Spleen (tissue), 11 donors: ENCODE measurements at regions not wholly inside any gene's neighbourhood (a gene's known extent, or its start where the extent isn't known, plus 50 kb on each side); places are given as distances from the start of the nearest gene placed in this dataset.
A peak's percentile ranks its signal among the peaks of the same experiment; 100 is the strongest.

ENCODE experiments used
- DNase-seq: peaks from one replicate; pipeline ENCODE4 v3.0.0-alpha.2; 2020
- H3K27ac ChIP-seq, 8 donors: fragments of 200-600 bp; sonication (generic) in 7 of 8; 1 replicate in 4 of 8; 2 replicates in 4 of 8; pipeline versions ENCODE4 v1.5.0 to v1.8.0; 2016 to 2021; ENCODE audit warnings: inconsistent platforms in 4 of 8, mild to moderate bottlenecking in 4 of 8, moderate library complexity in 1 of 8
- H3K27me3 ChIP-seq, 7 donors: fragments of 200-600 bp; sonication (generic) in 6 of 7; replicated peaks in 1 of 7; 1 replicate in 4 of 7; 2 replicates in 3 of 7; pipeline versions ENCODE4 v1.5.0 to v1.8.0; 2016 to 2021; ENCODE audit warnings: inconsistent platforms in 3 of 7, mild to moderate bottlenecking in 1 of 7
- H3K36me3 ChIP-seq, 6 donors: fragments of 200-600 bp; sonication (generic) in 5 of 6; 1 replicate in 4 of 6; 2 replicates in 2 of 6; pipeline versions ENCODE4 v1.5.0 to v1.8.0; 2016 to 2021; ENCODE audit warnings: inconsistent platforms in 2 of 6
- H3K4me1 ChIP-seq, 6 donors: fragments of 200-600 bp; sonication (generic) in 5 of 6; 1 replicate in 3 of 6; 2 replicates in 3 of 6; pipeline versions ENCODE4 v1.5.0 to v1.8.0; 2016 to 2021; ENCODE audit warnings: inconsistent platforms in 3 of 6
- H3K4me3 ChIP-seq, 8 donors: fragments of 200-600 bp; sonication (generic) in 7 of 8; 1 replicate in 4 of 8; 2 replicates in 4 of 8; pipeline versions ENCODE4 v1.5.0 to v1.8.0; 2016 to 2021; ENCODE audit warnings: inconsistent platforms in 4 of 8, mild to moderate bottlenecking in 4 of 8, moderate library complexity in 2 of 8
- H3K9me3 ChIP-seq, 8 donors: fragments of 200-600 bp; sonication (generic) in 7 of 8; 1 replicate in 4 of 8; 2 replicates in 4 of 8; pipeline versions ENCODE4 v1.5.0 to v1.8.0; 2016 to 2021; ENCODE audit warnings: inconsistent platforms in 4 of 8
- CTCF ChIP-seq, 11 experiments: fragments of 200-600 bp in 7 of 11; fragments of 450-650 bp in 4 of 11; sonication (generic) in 4 of 11; IDR thresholded peaks in 8 of 11; conservative IDR thresholded peaks in 3 of 11; 1 replicate in 7 of 11; 2 replicates in 4 of 11; pipeline versions ENCODE4 v1.4.0 to v1.8.0; 2016 to 2021; ENCODE audit warnings: antibody characterized with exemption in 11 of 11, inconsistent platforms in 4 of 11, mild to moderate bottlenecking in 1 of 11
- POLR2A ChIP-seq, 3 donors: fragments of 450-650 bp; IDR thresholded peaks; one replicate each; pipeline ENCODE4 v1.5.1; 2017; ENCODE audit warnings: antibody characterized with exemption in 3 of 3, mild to moderate bottlenecking in 1 of 3
- POLR2AphosphoS5 ChIP-seq, 3 donors: sonication (generic); formaldehyde crosslinking; IDR thresholded peaks; one replicate each; pipeline ENCODE4 v1.5.1; 2017; ENCODE audit warnings: antibody characterized with exemption in 3 of 3
- WGBS, 5 donors: extraction: QIAGEN DNeasy Blood & Tissue Kit in 3 of 5; methylation state at CpG; one replicate each; pipeline versions ENCODE4 v1.1.5 to v1.1.7; 2013 to 2018; 5-methylcytosine and 5-hydroxymethylcytosine counted together
- intact Hi-C: fragments of 100-400 bp; cut with DNase I; formaldehyde crosslinking; loops from one replicate; pipeline ENCODE4 v1.15.0; 2023; ENCODE audit warnings: low total_unique reads
- donor health status: healthy with polysubstance abuse.
- donor health status: DM: no; HTN: no; CAD: no; lungs with moderate emphysema.
- donor health status: DM: no; HTN: no; CAD: no.
- donor health status: Bipolar disorder and iron deficiency.
- donor health status: healthy.
- donor health status: DM: no; HTN: no; CAD: no.
- donor health status: DM: yes; HTN: yes; CAD: no.

- Histone ChIP-seq H3K36me3 (no peaks in the 10 kb centered on the region), H3K4me3 (no peak overlapping the region), H3K4me1 (no peaks in the 10 kb centered on the region), H3K27ac (no peak overlapping the region), H3K9me3 (peaks cover 0 to 9% (median 7%) of the 10 kb centered on the region in 8 donors), H3K27me3 (no peaks in the 10 kb centered on the region)
- intact Hi-C loops, result no loop called here
- TF ChIP-seq POLR2A (IDR thresholded peaks at IDR 0.05), result no peak
- TF ChIP-seq CTCF (IDR thresholded peaks at IDR 0.05 in 8 of 11, conservative IDR thresholded peaks at IDR 0.05 in 3 of 11), result no peak
- TF ChIP-seq POLR2AphosphoS5 (IDR thresholded peaks at IDR 0.05), result no peak
- no peak for DNase-seq
- WGBS, 5 donors, result 89 to 98% (median 95%) methylated on average over 20 of the region's 20 CpGs
Measured at GRCh38 chr10:89829262-89829886, 128.0 kb downstream of the KIF20B start.

- H3K27ac ChIP-seq, result no peak overlapping the region
- WGBS, 5 donors, result 74 to 88% (median 80%) methylated on average over 5 of the region's 5 CpGs
- H3K27me3 ChIP-seq, result no peaks in the 10 kb centered on the region
- H3K4me1 ChIP-seq, result no peaks in the 10 kb centered on the region
- H3K36me3 ChIP-seq, result no peaks in the 10 kb centered on the region
- peaks cover 0 to 9% (median 7%) of the 10 kb centered on the region in 8 donors for H3K9me3 ChIP-seq
- no peak for DNase-seq
- no peak for TF ChIP-seq CTCF (IDR thresholded peaks at IDR 0.05 in 8 of 11, conservative IDR thresholded peaks at IDR 0.05 in 3 of 11)
- TF ChIP-seq POLR2A (IDR thresholded peaks at IDR 0.05), result no peak
- no peak for TF ChIP-seq POLR2AphosphoS5 (IDR thresholded peaks at IDR 0.05)
- no peak overlapping the region for H3K4me3 ChIP-seq
- intact Hi-C loops, result no loop called here
Measured at GRCh38 chr10:89829887-89830269, 128.5 kb downstream of the KIF20B start.

- WGBS, 5 donors, result 82 to 90% (median 87%) methylated on average over 2 of the region's 2 CpGs
- no peak for TF ChIP-seq POLR2A (IDR thresholded peaks at IDR 0.05)
- TF ChIP-seq CTCF (IDR thresholded peaks at IDR 0.05 in 8 of 11, conservative IDR thresholded peaks at IDR 0.05 in 3 of 11), result no peak
- no peak for TF ChIP-seq POLR2AphosphoS5 (IDR thresholded peaks at IDR 0.05)
- Histone ChIP-seq H3K9me3 (peaks cover 0 to 9% (median 7%) of the 10 kb centered on the region in 8 donors), H3K36me3 (no peaks in the 10 kb centered on the region), H3K4me3 (no peak overlapping the region), H3K27ac (no peak overlapping the region), H3K4me1 (no peaks in the 10 kb centered on the region), H3K27me3 (no peaks in the 10 kb centered on the region)
- no peak for DNase-seq
- intact Hi-C loops, result no loop called here
Measured at GRCh38 chr10:89830624-89831023, 129.2 kb downstream of the KIF20B start.

GRCh38 chr10:89836840-89837164 lies 135.4 kb downstream of the KIF20B start:
- Histone ChIP-seq H3K4me3 (peak overlapping the region; percentile 45 to 76 (median 50)), H3K27me3 (peaks cover 0 to 31% (median 6%) of the 10 kb centered on the region in 7 donors), H3K9me3 (peaks cover 0 to 9% (median 7%) of the 10 kb centered on the region in 8 donors), H3K4me1 (peaks cover 0 to 21% (median 8%) of the 10 kb centered on the region in 6 donors), H3K36me3 (no peaks in the 10 kb centered on the region), H3K27ac (peak overlapping the region in 4 of 8 donors; percentile 20 to 51 (median 32))
- 31 to 59% (median 45%) methylated on average over 12 of the region's 12 CpGs for WGBS, 5 donors
- intact Hi-C loops, result no loop called here
- peak; percentile 73 for DNase-seq
- TF ChIP-seq POLR2AphosphoS5 (IDR thresholded peaks at IDR 0.05), result no peak
- TF ChIP-seq POLR2A (IDR thresholded peaks at IDR 0.05), result no peak
- no peak for TF ChIP-seq CTCF (IDR thresholded peaks at IDR 0.05 in 8 of 11, conservative IDR thresholded peaks at IDR 0.05 in 3 of 11)
